ENCODE measurements at regions not wholly inside any gene's neighbourhood (a gene's known extent, or its start where the extent isn't known, plus 50 kb on each side); places are given as distances from the start of the nearest gene placed in this dataset.
A peak's percentile ranks its signal among the peaks of the same experiment; 100 is the strongest.

GRCh38 chr10:110394296-110394695 lies 89.6 kb upstream of the SMNDC1 start:
- no peak for DNase-seq (ENCODE audit: low spot score)
- H3K27ac ChIP-seq: peak overlapping the region; percentile 56; the same call in 1 of the 2 replicates
- CTCF ChIA-PET: interaction anchor here (0.8 kb wide), 1 partner anchor 152 kb away, joined by 3 read pairs; no protein-coding TSS in a partner anchor
- TF ChIP-seq, protein P1, sequence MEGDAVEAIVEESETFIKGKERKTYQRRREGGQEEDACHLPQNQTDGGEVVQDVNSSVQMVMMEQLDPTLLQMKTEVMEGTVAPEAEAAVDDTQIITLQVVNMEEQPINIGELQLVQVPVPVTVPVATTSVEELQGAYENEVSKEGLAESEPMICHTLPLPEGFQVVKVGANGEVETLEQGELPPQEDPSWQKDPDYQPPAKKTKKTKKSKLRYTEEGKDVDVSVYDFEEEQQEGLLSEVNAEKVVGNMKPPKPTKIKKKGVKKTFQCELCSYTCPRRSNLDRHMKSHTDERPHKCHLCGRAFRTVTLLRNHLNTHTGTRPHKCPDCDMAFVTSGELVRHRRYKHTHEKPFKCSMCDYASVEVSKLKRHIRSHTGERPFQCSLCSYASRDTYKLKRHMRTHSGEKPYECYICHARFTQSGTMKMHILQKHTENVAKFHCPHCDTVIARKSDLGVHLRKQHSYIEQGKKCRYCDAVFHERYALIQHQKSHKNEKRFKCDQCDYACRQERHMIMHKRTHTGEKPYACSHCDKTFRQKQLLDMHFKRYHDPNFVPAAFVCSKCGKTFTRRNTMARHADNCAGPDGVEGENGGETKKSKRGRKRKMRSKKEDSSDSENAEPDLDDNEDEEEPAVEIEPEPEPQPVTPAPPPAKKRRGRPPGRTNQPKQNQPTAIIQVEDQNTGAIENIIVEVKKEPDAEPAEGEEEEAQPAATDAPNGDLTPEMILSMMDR (conservative IDR thresholded peaks at IDR 0.05; ENCODE audit: low read depth): no peak
- POLR2A ChIA-PET (ENCODE audit: low non-redundant PET): no interaction called here

DNA sequence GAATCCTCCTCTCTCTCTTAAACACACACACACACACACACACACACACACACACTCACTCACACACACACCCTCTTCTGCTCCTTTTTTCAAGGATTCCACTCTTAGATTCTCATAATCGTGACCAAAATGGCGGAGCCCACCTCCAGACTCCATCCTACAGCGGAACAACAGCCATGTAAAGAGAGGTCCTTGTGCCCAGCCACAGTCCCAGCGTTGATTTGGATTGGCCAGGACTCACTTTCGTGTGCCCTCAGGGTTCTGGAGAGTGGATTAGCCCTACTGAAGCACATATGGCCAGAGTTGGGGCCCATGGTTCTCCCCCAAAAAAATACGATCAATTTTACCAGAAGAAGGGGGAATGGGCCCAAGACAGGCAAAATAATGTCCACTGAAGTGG lies 90.2 kb upstream of the SMNDC1 start:
- POLR2A ChIA-PET (ENCODE audit: low non-redundant PET): no interaction called here
- peak overlapping the region; percentile 47 for H3K27ac ChIP-seq
- DNase-seq (ENCODE audit: low spot score): no peak
- TF ChIP-seq, protein P1 (conservative IDR thresholded peaks at IDR 0.05; ENCODE audit: low read depth): no peak
- CTCF ChIA-PET: interaction anchor here (0.8 kb wide), 1 partner anchor 152 kb away, joined by 3 read pairs; no protein-coding TSS in a partner anchor

- POLR2A ChIA-PET (ENCODE audit: low non-redundant PET): no interaction called here
- peak overlapping the region; percentile 47 for H3K27ac ChIP-seq
- TF ChIP-seq, protein P1 (conservative IDR thresholded peaks at IDR 0.05; ENCODE audit: low read depth): no peak
- CTCF ChIA-PET: no interaction called here
- no peak for DNase-seq (ENCODE audit: low spot score)
These were observed 90.9 kb upstream of the SMNDC1 start for GRCh38 chr10:110395350-110396283.

DNA sequence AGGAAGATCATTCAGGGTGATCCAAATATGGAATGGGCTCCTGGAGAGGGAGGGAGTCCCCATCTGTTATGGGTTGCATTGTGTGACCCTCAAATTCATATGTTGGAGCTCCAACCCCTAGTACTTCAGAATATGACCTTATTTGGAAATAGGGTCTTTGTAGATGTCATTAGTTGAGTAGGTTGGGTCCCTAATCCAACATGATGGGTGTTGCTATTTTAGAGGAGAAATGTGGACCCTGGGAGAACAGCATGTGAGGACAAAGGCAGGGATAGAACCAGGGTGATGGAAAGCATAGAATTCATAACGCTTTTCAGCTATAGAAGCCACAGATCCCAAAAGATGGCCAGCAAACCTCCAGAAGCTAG lies 91.5 kb upstream of the SMNDC1 start:
- ChIA-PET POLR2A (ENCODE audit: low non-redundant PET) (no interaction called here), CTCF (no interaction called here)
- TF ChIP-seq, protein P1 (conservative IDR thresholded peaks at IDR 0.05; ENCODE audit: low read depth): no peak
- no peak for DNase-seq (ENCODE audit: low spot score)
- peak overlapping the region; percentile 47 for H3K27ac ChIP-seq

GRCh38 chr10:110397856-110398255 lies 93.1 kb upstream of the SMNDC1 start:
- H3K27ac ChIP-seq: peak overlapping the region; percentile 91
- TF ChIP-seq, protein P1 (conservative IDR thresholded peaks at IDR 0.05; ENCODE audit: low read depth): no peak
- DNase-seq (ENCODE audit: low spot score): no peak
- CTCF ChIA-PET: no interaction called here
- POLR2A ChIA-PET (ENCODE audit: low non-redundant PET): no interaction called here

GRCh38 chr10:110398419-110399105 lies 93.8 kb upstream of the SMNDC1 start:
- ChIA-PET POLR2A (ENCODE audit: low non-redundant PET) (interaction anchor here (0.6 to 2.1 kb wide), 6 partner anchors 9 to 283 kb away, joined by 3 to 6 read pairs (median 4); no protein-coding TSS in a partner anchor), CTCF (no interaction called here)
- peak overlapping the region; percentile 91 for H3K27ac ChIP-seq
- peak; percentile 100 for DNase-seq (ENCODE audit: low spot score)
- TF ChIP-seq, protein P1 (conservative IDR thresholded peaks at IDR 0.05; ENCODE audit: low read depth): no peak

All from RWPE1 (cell line).